EH (cell line): ENCODE measurements at regions not wholly inside any gene's neighbourhood (a gene's known extent, or its start where the extent isn't known, plus 50 kb on each side); places are given as distances from the start of the nearest gene placed in this dataset.

Source experiments
- DNase-seq: peaks from one replicate; pipeline ENCODE4 v3.0.0-alpha.2; 2015; ENCODE audit warnings: low read depth

DNA sequence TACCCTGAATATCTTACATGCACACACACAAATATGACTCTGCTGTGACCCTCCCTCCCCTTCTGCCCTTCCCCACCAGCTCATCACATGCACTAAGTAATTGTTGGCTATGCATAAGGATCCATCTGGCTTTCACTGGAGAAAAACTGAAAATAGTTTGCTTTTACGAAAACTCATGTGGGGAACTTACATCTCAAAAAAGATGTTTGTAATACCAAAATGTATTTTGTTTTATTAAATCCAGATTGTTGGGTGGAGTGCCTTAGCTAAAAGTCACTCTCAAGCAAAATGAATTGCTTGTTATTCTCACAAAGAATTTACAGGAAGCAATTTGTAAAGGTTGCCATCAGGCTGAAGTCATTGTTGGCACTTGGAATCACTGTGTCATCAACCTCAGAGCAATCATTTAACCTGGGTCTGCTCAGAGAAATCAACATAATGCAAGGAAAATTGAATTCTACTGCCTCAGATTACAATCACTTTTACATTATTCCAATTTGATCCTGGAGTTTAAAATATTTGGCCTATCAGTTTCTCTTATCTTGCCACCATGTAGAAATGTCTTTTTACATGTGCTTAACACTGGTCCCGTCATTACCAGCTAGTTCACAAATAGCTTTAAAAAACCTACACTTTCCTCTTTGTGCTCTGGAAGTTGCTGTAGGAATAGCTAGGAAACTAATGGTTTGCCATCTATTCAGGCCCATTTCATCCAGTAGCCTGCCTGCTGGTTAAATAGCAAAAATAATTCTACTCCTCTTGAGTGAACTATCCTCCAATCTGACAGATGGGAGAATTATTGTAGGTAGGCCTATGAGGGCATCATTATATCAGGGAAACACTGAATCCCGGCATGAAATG is 90.3 kb upstream of the TMEM17 start:
- DNase-seq = peak; percentile 86

DNA sequence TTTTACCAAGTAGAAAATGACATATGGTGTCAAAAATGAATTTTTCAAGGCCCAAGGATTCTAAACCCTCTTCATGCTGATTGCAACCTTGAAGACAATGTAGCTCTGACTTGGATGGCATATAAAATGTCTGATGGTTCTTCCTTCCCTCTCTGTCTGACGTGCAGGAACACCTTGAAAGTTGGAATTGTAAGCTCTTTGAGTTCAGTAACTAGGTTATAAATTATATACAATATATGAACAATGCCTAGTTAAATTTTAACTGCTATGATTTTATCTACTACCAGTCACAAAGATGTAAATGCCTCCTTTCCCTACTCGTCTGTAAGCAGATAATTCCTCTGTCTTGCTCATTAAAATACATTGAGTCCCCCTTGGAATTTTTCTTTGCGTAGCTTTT is 89.5 kb upstream of the TMEM17 start:
- DNase-seq = no peak

DNA sequence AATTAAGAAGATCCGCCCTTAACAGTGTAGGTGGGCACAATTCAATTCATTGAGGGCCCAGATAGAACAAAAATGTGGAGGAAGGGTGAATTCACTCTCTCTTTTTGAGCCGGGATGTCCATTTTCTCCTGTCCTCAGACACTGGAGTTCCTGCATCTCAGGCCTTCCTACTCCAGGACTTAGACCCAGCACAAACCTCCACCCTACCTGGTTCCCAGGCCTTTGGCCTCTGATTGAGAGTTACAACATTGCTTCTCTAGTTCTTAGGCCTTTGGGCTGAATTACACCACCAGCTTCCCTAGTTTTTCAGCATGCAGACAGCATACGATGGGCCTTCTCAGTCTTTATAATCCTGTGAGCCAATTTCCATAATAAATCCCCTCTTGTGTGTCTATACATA is 87.8 kb upstream of the TMEM17 start:
- no peak for DNase-seq

DNA sequence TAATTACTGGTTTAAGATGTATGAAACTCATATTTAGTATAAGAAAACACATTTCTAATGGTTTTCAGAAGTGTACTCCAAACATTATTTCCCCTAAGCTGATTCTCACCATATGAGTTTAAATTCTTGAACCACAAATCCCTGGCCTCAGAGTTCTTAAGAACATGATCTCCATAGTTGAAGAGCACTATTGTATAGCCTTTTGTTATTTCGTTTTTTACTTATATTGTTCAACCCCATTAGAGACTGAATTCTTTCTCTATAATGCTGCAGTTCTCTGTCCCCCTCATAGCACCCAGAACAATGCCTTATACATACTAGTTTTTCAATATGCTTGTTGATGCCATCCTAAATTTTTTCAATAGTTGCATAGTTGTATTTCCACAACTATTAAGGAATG is 85.5 kb upstream of the TMEM17 start:
- no peak for DNase-seq

DNA sequence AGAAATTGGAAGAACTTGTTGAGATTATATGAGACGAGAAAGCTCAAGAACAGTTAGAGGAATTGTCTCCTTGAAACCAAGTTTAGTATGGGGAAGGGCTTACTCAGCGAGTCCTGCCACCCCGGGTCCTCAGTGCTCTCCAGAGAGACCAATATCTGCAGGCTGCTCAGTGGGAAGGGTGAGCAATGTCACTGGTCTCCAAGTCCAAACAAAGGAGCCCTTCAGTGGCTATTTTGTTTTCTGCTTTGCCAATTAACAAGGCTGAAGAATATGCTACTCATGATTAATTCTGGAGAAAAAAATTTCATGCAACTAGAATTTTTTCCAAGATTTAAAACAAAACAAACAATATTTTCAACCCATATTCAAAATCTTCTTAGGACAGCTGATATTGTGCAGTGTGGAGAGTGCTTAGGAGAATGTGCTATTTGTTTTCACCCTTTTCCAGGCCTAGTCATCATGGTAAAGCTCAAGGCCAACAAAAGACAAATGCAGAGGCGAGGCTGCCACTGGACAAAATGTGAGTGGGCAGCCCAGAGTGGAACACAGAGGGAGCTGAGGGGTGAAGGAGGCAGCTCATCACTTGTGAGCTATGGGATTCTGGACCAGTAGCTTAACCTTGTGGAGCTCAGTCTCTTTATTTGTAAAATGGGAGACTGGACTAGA is 83.8 kb upstream of the TMEM17 start:
- DNase-seq = no peak

DNA sequence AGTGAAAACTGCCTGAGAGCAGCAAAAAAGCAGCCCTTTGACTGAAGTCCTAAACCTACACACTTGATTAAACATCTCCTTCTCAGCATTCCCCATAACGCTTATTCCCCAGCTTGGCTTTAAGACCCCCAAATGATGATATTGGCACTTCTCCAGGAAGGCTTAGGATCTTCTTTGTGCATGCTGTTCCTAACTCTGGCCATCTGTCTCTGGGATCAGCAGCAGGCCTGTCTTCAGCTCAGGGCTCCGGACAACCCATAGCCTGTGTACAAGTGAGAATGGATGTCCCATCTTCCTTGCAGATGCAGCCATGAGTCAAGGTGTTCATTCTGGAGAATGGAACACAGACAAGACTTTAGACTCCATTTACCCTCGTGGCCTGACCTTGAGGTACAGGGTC is 81.6 kb upstream of the TMEM17 start:
- no peak for DNase-seq

DNA sequence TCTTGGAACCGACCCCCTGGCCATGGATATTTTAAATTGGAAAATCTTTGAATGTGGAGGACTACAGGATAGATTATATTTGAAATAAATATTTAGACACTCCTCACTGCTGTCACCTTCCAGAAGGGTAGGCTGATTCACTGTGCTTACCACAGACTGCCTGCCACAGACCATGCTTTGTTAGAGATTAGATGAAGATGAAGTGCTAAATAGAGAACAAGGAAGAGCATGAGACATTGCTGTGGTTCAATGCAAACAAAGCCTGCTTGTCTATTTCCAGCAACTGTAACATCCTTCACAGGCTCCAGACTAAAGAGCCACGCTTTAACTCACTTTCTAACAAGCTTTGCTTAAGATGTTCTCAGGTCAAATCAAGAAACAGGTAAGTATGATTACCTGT is 81.0 kb upstream of the TMEM17 start:
- DNase-seq = peak; percentile 81

DNA sequence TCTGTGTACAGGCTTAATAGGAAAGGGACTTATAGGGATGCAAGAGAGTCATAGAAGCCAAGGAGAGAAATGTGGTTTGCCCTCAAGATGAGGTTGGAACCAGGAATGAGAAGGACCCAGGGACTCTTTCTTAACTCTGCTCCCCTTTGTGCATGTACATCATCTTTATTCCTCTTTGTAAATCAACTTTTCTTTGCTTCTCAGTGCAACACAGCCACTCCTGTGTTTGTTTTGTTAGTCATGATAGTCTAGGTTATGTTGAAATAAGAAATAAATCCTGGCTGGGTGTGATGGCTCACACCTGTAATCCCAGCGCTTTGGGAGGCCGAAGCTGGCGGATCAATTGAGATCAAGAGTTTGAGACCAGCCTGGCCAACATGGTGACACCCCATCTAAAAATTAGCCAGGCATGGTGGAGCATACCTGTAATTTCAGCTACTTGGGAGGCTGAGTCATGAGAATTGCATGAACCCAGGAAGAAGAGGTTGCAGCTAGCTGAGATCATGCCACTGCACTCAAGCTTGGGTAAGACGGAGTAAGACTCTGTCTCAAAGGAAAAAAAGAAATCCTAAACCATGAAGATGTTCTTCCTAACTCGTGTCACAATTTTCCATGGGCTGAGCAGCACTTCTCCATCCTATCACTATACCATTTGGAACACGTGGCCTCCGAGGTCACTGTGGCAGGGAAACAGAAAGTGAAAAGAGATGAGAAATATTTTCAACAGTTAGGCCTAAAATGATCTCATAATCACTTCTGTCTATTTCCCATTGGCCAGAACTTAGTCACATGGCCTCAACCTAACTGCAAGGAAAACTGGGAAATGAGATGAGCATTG is 73.0 kb upstream of the TMEM17 start:
- peak; percentile 89 for DNase-seq

DNA sequence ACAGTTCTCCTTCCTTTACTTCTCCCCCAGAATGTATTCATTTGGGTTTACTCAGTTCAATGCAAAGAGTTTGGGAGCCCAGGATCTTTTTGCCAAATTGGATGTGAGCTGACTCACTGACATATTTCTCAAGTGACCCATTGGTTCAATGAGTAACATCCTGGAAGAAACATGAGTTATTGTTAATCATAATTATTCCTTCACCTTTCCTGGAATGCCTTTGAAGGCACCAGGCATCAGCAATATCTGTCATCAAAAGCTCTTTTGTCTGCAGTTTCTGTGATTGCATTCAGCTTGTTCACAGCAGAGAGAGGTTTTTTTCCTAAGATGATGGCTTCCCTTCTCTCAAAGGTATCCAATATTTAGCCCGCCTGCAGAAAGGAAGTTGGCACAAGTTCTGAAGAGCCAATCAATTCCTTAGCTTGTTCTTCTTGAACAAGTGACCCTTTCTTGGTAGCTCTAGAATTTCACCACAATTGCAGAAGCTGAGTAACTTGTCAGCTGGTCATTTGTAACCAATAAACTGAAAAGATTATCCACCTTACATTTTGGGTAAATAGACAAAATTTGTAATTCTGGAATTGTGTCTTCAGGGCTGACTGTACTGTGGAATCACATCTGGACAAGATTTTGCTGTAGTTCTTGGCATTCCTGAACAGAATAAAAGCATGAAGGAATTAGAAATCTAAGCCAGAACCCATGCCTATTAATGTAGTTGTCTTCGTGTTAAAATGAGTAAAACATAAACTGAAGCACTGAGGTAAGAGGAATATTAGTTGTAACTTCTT is 72.2 kb upstream of the TMEM17 start:
- DNase-seq = peak; percentile 91

DNA sequence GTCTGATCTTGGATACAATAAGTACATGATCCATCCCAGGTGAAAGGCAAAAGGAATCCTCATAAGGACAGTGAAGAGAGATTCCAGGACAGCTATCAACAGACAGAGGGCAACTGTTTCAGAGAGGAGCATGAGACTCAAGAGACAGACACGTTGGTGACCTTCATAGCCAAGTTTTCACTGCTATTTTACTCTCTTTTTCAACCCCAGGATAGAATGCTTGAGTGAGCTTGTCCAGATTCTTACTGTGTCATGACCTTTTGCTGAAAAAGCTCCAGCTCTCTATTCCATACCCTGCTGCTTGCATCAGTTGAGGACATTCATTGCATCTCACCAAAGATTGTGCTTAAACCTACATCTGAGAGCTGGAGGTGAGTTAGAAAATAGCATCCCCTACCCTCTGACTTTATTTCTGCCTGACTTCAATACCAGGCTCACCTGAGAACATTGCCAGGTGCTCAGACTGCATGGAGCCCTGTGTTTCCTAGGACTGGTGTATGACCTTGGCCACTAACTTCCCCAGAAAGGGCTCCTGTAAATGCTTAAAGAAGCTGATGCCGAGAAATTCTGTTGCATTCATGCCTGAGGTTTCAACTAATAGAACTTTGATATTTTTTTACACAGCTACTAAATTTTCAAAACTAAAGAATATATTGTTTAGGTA is 70.4 kb upstream of the TMEM17 start:
- DNase-seq = no peak

DNA sequence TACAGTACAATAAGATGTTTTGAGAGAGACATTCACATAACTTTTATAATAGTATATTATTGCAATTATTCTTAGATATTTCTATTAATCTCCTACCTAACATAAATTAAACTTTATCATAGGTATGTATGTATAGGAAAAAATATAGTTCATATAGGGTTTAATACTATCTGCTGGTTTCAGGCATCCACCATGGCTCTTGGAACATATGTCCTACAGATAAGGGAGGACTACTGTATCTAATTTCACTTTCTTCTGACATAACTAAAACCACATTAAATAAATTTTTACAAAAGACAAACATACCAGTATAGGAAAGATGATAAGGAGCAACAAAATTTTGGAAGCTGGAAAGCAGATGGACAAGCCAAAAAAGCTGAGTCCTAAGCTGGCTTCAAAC is 67.9 kb upstream of the TMEM17 start:
- no peak for DNase-seq

DNA sequence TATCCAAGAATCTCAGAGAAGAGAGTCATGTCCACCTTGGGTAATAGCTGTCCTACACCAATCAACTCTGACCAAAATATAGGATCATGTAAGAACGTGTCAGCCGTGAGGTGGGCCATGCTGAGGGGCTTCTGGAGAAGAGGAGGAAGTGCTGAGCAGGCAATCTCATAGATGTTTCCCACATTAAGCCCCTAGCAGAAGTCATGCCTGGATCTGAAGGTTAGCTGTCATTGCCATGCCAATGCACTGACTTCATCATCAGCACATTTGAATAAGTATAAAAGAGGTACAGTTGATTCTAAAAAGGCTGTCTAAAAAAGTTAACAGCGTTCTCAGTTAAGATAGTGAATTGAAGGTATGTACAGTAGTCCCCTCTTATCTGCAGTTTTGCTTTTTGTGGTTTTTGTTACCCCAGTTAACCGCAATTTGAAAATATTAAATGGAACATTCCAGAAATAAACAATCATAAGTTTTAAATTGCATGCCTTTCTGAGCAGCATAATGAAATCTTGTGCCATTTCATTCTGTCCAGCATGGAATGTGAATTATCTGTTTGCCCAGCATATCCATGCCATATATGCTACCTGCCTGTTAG is 67.2 kb upstream of the TMEM17 start:
- peak; percentile 11 for DNase-seq

DNA sequence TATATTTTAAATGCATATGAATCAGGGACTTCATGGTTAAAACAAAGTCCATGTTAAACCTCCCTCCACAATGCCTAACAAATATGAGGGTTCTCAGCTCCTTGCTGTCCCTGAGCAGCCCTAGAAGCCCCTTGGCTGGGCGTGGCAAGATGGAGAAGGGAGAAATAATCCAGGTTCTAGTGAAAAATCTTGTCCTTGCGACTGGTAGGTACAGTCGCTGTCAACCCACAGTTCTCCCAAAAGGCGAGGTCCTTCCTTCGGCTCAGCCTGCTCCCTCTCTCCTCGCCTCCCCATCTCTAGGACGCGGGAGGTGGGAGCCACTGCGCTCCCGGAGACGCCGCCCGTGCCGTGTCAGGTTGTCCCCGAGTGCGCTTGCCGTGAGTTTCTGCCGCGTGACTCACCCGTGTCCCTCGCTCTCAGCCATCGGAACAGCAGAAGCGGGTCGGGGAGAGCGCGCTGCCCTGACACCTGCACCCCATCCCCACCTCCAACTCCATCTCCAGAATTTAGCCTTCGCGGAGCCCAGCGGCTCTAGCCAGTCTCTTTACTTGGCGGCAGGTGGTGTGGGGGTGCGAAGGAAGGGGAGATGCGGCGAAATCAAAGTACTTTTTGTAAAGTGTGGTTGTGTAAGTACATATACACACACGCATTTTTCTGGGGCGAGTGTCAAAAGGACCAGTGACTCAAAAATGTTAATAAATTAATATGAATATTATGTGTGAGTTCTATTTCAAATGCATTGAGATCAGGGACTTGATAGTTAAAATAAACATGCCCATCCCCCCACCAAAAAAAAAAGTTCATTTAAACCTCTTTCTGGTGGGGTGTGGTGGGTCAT is 65.1 kb upstream of the TMEM17 start:
- peak; percentile 31 for DNase-seq

DNA sequence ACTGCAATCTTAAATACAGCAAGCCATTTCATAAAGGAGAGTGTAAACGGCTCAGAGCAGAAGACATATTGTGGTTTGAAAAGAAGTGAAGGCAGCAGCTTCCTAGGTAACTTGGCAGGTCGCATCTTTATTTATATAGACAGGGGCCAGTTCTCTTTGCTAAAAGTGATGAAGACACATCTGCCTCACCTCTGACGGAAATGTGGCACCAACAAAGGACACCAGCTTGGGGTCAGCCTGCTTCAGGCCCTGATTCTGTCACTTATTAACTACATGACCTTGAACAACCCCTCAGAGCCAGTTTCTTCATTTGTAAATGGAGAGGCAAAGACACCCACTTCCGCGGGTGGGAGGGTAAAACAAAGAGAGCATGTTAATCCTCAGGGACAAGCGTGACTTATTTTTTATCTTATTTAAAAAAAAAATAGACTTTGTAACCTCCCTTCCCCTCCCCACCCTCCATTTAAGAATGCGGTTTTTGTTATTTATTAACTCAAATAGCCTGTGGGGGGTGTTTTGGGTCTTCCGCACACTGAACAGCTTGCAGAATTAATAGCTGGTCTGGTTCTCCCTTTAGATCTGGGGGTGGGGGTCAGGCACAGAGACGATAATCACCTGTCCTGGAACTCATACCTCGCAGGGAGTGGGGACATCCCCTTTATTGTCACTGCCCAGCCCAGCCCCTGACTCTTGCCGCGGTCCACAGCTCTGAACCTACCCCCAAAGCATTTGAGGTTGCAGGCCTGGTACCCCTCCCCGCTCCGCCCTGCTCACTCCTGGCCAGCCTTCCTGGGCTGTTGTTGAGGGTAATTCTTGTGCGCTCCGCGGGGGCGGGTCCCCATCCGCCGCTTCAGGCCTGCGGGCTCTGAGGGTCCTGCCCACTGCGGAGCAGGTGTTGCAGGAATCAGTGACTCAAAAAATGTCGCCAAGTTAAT is 64.2 kb upstream of the TMEM17 start:
- DNase-seq = no peak

DNA sequence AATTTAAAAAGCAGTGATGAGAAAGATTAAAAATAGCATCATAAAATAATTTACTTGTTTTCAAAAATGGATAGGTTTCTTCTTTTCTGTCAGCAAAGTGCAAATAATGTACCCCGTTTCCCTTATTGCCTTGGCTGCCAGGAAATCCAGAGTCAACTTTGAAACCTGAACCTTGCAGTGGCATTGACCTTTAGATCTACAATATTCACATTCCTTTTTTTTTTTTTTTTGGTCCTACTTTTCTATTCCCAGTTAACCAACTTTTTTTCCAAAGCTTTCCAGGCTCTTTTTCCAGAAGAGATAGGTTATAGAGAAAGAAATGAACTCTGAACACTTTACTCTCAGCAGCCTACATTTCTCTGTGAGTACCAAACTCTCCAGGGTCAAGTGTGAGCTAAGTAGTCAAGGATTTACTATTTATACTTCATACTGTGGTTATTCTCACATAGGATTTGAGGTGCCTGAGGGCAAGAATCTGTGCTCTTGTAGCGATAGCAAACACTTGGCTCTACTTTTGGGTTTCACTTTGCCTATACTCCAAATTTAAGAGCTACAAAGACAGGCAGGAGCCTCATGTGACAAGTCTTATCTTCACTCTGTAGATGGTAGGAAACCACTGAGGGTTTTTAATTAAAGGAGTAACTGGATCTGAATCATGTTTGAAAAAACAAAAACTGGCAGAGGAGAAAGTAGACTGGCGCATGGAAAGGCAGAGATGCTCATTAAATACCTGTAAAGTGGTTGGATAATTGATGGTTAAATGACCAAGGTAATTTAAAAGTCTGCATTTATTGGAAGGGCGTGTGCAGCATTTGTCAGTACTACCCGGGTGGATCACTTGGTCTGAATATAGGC is 63.2 kb upstream of the TMEM17 start:
- DNase-seq = peak; percentile 81

DNA sequence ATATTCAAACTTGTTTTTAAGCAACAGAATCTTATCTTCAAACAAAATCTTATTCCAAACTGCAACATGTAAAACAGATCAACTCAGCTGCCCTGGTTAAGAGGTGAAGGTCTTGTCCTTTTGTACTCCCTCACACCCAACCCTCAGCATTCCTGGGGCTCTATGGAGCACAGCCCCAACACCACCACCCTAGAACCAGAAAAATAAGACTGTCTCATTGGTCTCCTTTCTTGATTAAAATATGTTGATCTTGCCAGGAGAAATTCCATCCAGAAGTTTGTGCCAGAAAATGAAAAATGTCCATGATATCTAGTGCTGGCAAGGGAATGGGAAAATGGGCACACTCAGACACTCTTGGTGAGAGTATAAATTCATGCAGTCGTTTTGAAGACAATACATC is 62.1 kb upstream of the TMEM17 start:
- no peak for DNase-seq

DNA sequence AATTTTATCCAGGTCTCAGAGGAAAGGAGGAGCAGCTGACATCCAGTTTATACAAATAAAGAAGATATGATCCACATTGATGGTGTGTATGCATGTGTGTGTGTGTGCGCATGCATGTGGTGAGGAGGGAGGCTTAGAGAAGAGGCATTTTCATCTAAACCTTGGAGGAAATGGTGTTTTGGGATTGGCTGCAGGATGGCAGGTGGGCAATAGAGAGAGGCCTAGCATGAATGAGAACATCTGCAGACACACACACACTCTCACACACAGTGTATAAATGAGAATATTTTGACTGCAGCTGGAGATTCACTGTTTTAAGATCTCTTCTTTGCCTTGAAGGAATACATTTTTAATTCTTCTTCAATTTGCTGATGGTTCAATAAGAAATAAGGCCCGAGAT is 61.7 kb upstream of the TMEM17 start:
- DNase-seq = no peak

DNA sequence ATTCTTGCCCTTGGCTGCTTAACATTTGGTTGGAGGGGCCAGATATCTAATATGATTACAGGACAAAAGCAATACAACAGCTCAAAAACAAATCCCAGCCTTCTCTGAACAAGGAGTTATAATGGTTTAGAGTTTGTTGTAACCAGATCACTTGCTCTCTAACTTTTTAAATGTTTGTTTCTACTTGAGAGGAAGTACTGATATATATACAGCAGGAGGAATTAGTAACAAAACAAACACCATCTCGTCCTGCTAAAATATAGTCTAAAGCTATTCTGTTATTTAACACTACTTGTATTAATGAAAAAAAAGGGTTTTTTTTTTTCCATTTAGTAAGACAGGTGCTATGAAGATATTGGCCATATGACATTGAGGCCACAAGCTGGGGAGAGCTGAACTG is 60.9 kb upstream of the TMEM17 start:
- no peak for DNase-seq
